ENCODE measurements at regions not wholly inside any gene's neighbourhood (a gene's known extent, or its start where the extent isn't known, plus 50 kb on each side); places are given as distances from the start of the nearest gene placed in this dataset.

DNA sequence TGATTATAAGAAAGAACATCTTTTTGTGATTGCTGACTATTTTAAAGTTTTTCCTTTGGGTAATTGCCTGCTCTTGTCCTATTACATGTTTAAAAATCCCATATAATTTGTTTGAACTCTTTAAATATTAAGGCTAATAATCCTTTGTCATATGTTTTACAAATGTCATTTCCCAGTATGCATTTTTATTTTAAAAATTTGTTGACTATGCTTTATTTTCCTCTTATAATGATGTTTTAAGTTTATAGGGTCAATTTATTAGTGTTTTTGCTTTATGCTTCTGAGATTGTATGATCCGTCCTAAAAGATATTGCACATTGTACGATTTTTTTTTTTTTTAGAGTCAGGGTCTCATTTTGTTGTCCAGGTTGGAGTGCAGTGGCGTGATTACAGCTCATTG, 297.2 kb downstream of the RNF144B start:
- TF ChIP-seq CTCF (conservative IDR thresholded peaks at IDR 0.05) (no peak), ZFX (IDR thresholded peaks at IDR 0.05) (no peak)
- no peak overlapping the region for H3K27ac ChIP-seq

DNA sequence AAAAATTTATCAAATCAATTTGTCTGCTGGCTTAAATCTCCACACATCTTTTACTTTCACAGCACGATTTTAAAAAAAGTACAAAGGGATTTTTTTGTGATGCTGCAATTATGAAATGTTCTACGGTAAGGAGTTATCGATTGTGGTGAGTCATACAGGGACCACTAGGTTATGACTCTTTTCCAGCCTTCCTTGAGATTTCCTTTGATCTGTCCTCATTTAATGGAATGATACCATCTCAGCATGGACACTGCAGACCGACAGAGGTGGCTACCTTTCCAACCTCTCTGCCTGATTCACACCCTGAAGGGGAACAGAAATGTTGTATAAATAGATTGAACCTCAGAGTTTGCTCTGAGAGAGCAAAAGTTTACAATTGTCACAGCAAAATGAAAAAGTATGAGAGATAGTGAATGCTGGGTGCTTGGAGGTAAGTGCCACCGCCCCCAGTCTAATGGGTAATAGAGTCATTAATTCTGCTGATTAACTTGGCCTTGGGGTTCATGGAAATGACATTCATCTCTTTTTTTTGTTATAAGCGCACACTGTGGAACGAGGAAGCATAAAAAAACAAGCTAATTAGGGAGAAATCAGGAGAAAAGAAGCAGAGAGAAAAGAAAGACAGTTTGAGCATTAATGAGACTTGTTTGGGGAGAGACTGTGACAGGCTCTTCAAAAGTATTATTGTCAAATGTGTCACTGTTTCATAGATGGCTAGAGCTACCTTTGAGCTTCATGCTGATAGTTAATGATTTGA, 306.0 kb downstream of the RNF144B start:
- H3K27ac ChIP-seq = no peak overlapping the region

DNA sequence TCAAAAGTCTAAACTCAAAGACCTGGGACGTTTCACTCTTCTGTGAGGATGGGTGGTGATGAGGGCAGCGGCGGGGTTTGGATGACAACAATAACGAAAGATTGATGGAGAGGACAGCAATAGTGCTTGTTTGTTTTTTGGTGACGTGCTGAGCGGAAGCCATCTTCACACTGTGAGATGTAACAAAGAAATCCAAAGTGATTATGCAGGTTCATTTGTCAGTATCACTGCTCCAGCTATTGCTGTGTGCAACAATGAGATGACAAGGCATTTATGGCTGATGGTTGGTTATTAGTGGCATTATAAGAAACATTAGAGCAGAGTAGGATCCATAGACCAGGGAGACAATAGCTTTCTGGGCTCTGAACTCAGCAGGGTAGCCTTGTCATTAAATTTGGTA, 306.7 kb downstream of the RNF144B start:
- TF ChIP-seq CTCF (conservative IDR thresholded peaks at IDR 0.05) (no peak), ZFX (IDR thresholded peaks at IDR 0.05) (no peak)
- H3K27ac ChIP-seq = no peak overlapping the region

More for the DNA sequence above, 306.0 kb downstream of the RNF144B start:
- no peak for TF ChIP-seq ZFX (IDR thresholded peaks at IDR 0.05)
- no peak for TF ChIP-seq CTCF (conservative IDR thresholded peaks at IDR 0.05)

- no peak for TF ChIP-seq CTCF (conservative IDR thresholded peaks at IDR 0.05)
- TF ChIP-seq ZFX (IDR thresholded peaks at IDR 0.05) = no peak
- H3K27ac ChIP-seq = no peak overlapping the region
Observed at GRCh38 chr6:18703546-18703945, 316.4 kb downstream of the RNF144B start.

DNA sequence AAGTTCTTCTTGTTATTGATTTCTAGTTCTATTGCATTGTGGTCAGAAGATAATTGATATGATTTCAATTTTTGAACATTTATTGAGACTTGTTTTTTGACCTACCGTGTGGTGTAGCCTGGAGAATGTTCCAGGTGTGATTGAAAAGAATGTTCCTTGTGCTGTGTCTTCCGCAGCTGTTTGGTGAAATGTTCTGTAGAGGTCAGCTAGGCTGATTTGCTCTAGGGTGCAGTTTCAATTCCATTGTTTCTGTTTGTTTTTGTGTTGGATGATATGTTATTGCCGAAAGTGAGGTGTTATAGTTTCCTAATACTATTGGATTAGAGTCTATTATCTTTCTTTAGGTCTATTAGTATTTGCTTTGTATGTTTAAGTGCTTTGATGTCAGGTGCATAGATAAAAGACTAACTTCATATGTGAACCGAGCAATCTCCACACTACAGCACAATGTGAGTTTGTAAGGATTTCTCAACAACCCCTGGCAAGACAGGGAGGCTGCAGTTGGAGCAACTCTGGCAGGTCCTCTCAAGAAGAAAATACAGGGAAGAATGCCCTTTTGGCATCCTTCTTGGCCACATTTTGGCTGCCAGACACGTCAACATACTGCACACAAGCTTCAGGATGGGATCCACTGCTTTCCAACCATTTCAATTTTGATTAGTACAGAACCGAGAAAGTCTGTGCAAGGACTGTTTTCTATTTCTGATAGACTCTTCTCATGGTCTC, 320.7 kb downstream of the RNF144B start:
- no peak overlapping the region for H3K27ac ChIP-seq
- no peak for TF ChIP-seq ZFX (IDR thresholded peaks at IDR 0.05)
- no peak for TF ChIP-seq CTCF (conservative IDR thresholded peaks at IDR 0.05)

DNA sequence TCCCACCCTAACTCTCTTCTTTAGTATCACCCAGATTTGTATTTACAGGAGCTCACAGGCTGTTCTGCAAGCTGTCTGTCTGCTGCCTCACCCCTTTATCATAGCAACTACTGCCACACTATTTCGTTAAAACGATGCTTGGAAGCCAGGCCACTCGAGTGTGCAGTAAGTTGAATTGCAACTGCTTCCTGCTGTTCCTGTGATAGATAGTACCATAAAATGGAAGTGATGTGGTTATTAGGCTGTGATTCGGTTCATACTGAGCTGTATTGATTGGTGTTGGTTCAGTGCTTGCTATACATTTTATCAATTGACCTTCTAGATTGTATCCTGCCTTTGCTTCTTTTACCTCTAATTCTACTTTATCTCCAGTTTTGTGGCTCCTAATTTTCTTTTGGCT, 325.4 kb downstream of the RNF144B start:
- H3K27ac ChIP-seq = no peak overlapping the region
- TF ChIP-seq ZFX (IDR thresholded peaks at IDR 0.05) (no peak), CTCF (conservative IDR thresholded peaks at IDR 0.05) (no peak)

- no peak overlapping the region for H3K27ac ChIP-seq
- TF ChIP-seq CTCF (conservative IDR thresholded peaks at IDR 0.05) (no peak), ZFX (IDR thresholded peaks at IDR 0.05) (no peak)
Observed at GRCh38 chr6:18720075-18720474, 332.9 kb downstream of the RNF144B start.
